ENCODE measurements at regions not wholly inside any gene's neighbourhood (a gene's known extent, or its start where the extent isn't known, plus 50 kb on each side); places are given as distances from the start of the nearest gene placed in this dataset.
A peak's percentile ranks its signal among the peaks of the same experiment; 100 is the strongest.
"Not testable (repeated sequence)": the region's sequence is repeated elsewhere in the genome, so short reads cannot be mapped to it uniquely, and the experiment has no call there.

GRCh38 chrX:132302687-132303086, 83.4 kb upstream of the RAP2C start:
- DNase-seq (ENCODE audit: low read depth), result not testable (repeated sequence)

GRCh38 chrX:132294776-132295495, 75.7 kb upstream of the RAP2C start:
- DNase-seq (ENCODE audit: low read depth), result no peak

- no peak for DNase-seq (ENCODE audit: low read depth)
Observed at GRCh38 chrX:132294192-132294591, 74.9 kb upstream of the RAP2C start.

- DNase-seq (ENCODE audit: low read depth), result peak; percentile 57
Observed at GRCh38 chrX:132292793-132293192, 73.5 kb upstream of the RAP2C start.

- DNase-seq (ENCODE audit: low read depth), result no peak
Observed at GRCh38 chrX:132277953-132278614, 58.8 kb upstream of the RAP2C start.

- DNase-seq (ENCODE audit: low read depth), result no peak
Observed at GRCh38 chrX:132272826-132273225, 53.6 kb upstream of the RAP2C start.

- peak; percentile 34 for DNase-seq (ENCODE audit: low read depth)
Observed at GRCh38 chrX:132271311-132271778, 52.1 kb upstream of the RAP2C start.

GRCh38 chrX:132270699-132271098, 51.5 kb upstream of the RAP2C start:
- DNase-seq (ENCODE audit: low read depth), result peak; percentile 91

- DNase-seq (ENCODE audit: low read depth), result no peak
Observed at GRCh38 chrX:132270021-132270420, 50.8 kb upstream of the RAP2C start.
